Small intestine (tissue), 7 donors: ENCODE measurements at regions not wholly inside any gene's neighbourhood (a gene's known extent, or its start where the extent isn't known, plus 50 kb on each side); places are given as distances from the start of the nearest gene placed in this dataset.
A peak's percentile ranks its signal among the peaks of the same experiment; 100 is the strongest.

Source experiments
- DNase-seq, 2 donors: peaks; one replicate each; pipeline versions ENCODE4 v3.0.0 to v3.0.0-alpha.2; 2013
- FAIRE-seq: peaks from 2 replicates; lab custom pipeline; 2012; peaks lifted over from hg19 to GRCh38; lab: Jason Lieb, UNC
- H3K27ac ChIP-seq, 3 donors: one replicate each; pipeline ENCODE4 v1.5.1; 2013; ENCODE audit warnings: low read length in 2 of 3, mild to moderate bottlenecking in 2 of 3, control low read depth in 1 of 3, inconsistent platforms in 1 of 3, low read depth in 1 of 3, moderate library complexity in 1 of 3
- H3K27me3 ChIP-seq, 3 donors: one replicate each; pipeline ENCODE4 v1.6.1; 2013; ENCODE audit warnings: low read length in 3 of 3, inconsistent platforms in 1 of 3; ENCODE audit not compliant: control insufficient read depth in 3 of 3, insufficient read depth in 3 of 3
- H3K36me3 ChIP-seq, 3 donors: one replicate each; pipeline ENCODE4 v1.6.1; 2013; ENCODE audit warnings: low read length in 3 of 3, inconsistent platforms in 1 of 3, low read depth in 1 of 3, mild to moderate bottlenecking in 1 of 3, moderate library complexity in 1 of 3; ENCODE audit not compliant: control insufficient read depth in 3 of 3, insufficient read depth in 2 of 3
- H3K4me1 ChIP-seq, 3 donors: one replicate each; pipeline ENCODE4 v1.6.1; 2013; ENCODE audit warnings: low read length in 2 of 3, inconsistent platforms in 1 of 3, low read depth in 1 of 3, mild to moderate bottlenecking in 1 of 3, moderate library complexity in 1 of 3; ENCODE audit not compliant: control insufficient read depth in 3 of 3, insufficient read depth in 2 of 3
- H3K4me3 ChIP-seq, 3 donors: one replicate each; pipeline ENCODE4 v1.5.1; 2013; ENCODE audit warnings: low read length in 3 of 3, control low read depth in 1 of 3, inconsistent platforms in 1 of 3, low read depth in 1 of 3, mild to moderate bottlenecking in 1 of 3, moderate library complexity in 1 of 3
- H3K9me3 ChIP-seq, 2 donors: one replicate each; pipeline ENCODE4 v1.6.1; 2013; ENCODE audit warnings: low read depth in 1 of 2, low read length in 1 of 2; ENCODE audit not compliant: control insufficient read depth in 2 of 2, insufficient read depth in 1 of 2
- WGBS, 3 donors: extraction: QIAGEN DNeasy Blood & Tissue Kit; methylation state at CpG; one replicate each; pipeline ENCODE4 v1.1.7; 2013; 5-methylcytosine and 5-hydroxymethylcytosine counted together
- donor health status: healthy with polysubstance abuse.
- donor health status: control.
- donor health status: control.
- donor health status: Bipolar disorder and iron deficiency.
- donor health status: healthy.

- Histone ChIP-seq H3K36me3 (no peaks in the 10 kb centered on the region), H3K27me3 (peaks cover 0 to 4% (median 0%) of the 10 kb centered on the region in 3 donors), H3K27ac (no peak overlapping the region), H3K9me3 (peaks cover 0 to 10% of the 10 kb centered on the region in 2 donors), H3K4me1 (no peaks in the 10 kb centered on the region), H3K4me3 (no peak overlapping the region)
- DNase-seq (no peak), FAIRE-seq (no peak)
- 87 to 92% (median 90%) methylated on average over 12 of the region's 12 CpGs for WGBS, 3 donors
Observed at GRCh38 chr7:132683896-132684690, 107.8 kb upstream of the PLXNA4 start.

DNA sequence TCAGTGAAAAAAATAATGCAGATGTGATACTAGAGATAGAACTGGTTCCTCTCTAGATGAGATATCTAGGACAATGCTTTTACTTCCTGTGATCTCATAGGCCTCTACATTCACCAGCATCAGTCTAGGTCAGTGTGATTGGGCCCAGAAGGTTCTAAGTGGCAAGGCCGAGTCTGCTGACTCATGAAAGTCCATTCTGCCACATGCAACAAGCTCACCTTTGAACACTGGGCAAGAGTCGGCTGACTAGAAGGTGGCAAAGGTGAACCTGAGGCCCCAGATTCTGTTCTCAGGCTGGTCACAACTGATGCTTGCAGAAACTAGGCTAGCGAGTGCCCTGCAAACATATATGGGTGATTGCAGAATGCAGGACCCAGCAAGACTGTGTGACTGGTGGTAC, 105.7 kb upstream of the PLXNA4 start:
- Histone ChIP-seq H3K27ac (peak overlapping the region in 1 of 3 donors; percentile 1), H3K4me3 (no peak overlapping the region), H3K4me1 (no peaks in the 10 kb centered on the region), H3K9me3 (peaks cover 0 to 6% of the 10 kb centered on the region in 2 donors), H3K36me3 (no peaks in the 10 kb centered on the region), H3K27me3 (no peaks in the 10 kb centered on the region)
- 67 to 87% (median 67%) methylated on average over 3 of the region's 3 CpGs for WGBS, 3 donors
- FAIRE-seq, result no peak
- peak; percentile 40 to 62 for DNase-seq

GRCh38 chr7:132680590-132680989, 104.3 kb upstream of the PLXNA4 start:
- no peaks in the 10 kb centered on the region for H3K27me3 ChIP-seq
- DNase-seq, result no peak
- H3K9me3 ChIP-seq, result no peaks in the 10 kb centered on the region
- H3K4me1 ChIP-seq, result no peaks in the 10 kb centered on the region
- H3K36me3 ChIP-seq, result no peaks in the 10 kb centered on the region
- no peak overlapping the region for H3K4me3 ChIP-seq
- H3K27ac ChIP-seq, result no peak overlapping the region
- no peak for FAIRE-seq

DNA sequence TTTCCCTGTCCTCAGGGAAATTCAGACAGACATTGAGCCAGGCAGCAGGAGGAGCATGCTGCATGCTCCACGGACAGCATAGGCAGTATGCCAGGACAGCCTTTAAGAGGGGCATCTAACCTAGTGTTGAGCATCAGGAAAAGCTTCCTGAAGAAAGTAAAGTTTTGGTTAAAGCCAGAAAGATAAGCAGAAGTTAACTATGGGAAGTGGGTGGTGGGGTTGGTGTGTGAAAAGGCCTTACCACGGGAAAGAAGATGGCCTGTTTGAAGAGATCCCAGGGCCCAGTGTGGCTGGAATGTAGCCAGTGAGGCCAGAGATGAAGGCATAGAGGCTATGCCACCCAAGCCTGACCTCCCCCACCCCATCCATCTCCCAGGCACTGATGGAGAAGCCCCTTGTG, 102.4 kb upstream of the PLXNA4 start:
- DNase-seq (no peak), FAIRE-seq (no peak)
- WGBS, 3 donors, result 68 to 79% (median 71%) methylated on average over 2 of the region's 2 CpGs
- Histone ChIP-seq H3K4me1 (no peaks in the 10 kb centered on the region), H3K4me3 (no peak overlapping the region), H3K9me3 (no peaks in the 10 kb centered on the region), H3K27me3 (no peaks in the 10 kb centered on the region), H3K36me3 (no peaks in the 10 kb centered on the region), H3K27ac (no peak overlapping the region)

GRCh38 chr7:132677918-132678317, 101.6 kb upstream of the PLXNA4 start:
- H3K4me3 ChIP-seq, result no peak overlapping the region
- no peaks in the 10 kb centered on the region for H3K27me3 ChIP-seq
- DNase-seq (no peak), FAIRE-seq (no peak)
- WGBS, 3 donors, result 78 to 83% (median 81%) methylated on average over 5 of the region's 5 CpGs
- no peak overlapping the region for H3K27ac ChIP-seq
- H3K36me3 ChIP-seq, result no peaks in the 10 kb centered on the region
- H3K9me3 ChIP-seq, result no peaks in the 10 kb centered on the region
- H3K4me1 ChIP-seq, result no peaks in the 10 kb centered on the region

GRCh38 chr7:132672200-132672990, 96.1 kb upstream of the PLXNA4 start:
- Histone ChIP-seq H3K27ac (no peak overlapping the region), H3K36me3 (no peaks in the 10 kb centered on the region), H3K9me3 (peaks cover 0 to 4% of the 10 kb centered on the region in 2 donors), H3K4me3 (no peak overlapping the region), H3K4me1 (peaks cover 0 to 25% (median 0%) of the 10 kb centered on the region in 3 donors), H3K27me3 (peaks cover 0 to 2% (median 0%) of the 10 kb centered on the region in 3 donors)
- WGBS, 3 donors, result 87 to 92% (median 88%) methylated on average over 9 of the region's 9 CpGs
- FAIRE-seq (no peak), DNase-seq (no peak)

DNA sequence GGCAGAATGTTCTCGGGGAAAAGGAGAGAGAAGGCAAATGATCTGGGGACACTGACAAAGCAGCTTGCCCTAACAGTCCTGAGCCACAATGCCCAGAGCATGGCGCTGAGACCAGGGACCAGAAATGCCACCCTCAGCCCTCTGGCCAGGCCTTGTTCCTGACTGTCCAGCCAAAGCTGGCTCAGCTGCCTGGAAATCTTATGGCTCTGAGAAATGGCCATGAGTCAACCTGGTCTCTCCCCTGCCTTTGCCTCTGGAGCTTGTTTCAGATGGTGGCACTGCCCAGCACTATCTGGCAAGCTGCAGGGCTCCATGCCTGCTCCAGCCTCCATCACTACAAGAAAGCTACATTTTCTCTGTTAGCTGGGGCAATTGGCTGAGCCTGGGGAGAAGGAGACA, 90.5 kb upstream of the PLXNA4 start:
- FAIRE-seq, result no peak
- Histone ChIP-seq H3K36me3 (no peaks in the 10 kb centered on the region), H3K27ac (peak overlapping the region in 1 of 3 donors; percentile 67), H3K9me3 (peaks cover 0 to 4% of the 10 kb centered on the region in 2 donors), H3K27me3 (no peaks in the 10 kb centered on the region), H3K4me3 (no peak overlapping the region), H3K4me1 (peaks cover 0 to 31% (median 0%) of the 10 kb centered on the region in 3 donors)
- DNase-seq, result no peak
- WGBS, 3 donors, result 92 to 98% (median 96%) methylated on average over 2 of the region's 2 CpGs

- H3K4me3 ChIP-seq, result no peak overlapping the region
- H3K27ac ChIP-seq, result peak overlapping the region in 1 of 3 donors; percentile 68
- no peaks in the 10 kb centered on the region for H3K27me3 ChIP-seq
- peaks cover 0 to 4% of the 10 kb centered on the region in 2 donors for H3K9me3 ChIP-seq
- FAIRE-seq (no peak), DNase-seq (peak; percentile 38 to 81)
- WGBS, 3 donors, result 55 to 61% (median 56%) methylated on average over 3 of the region's 3 CpGs
- H3K36me3 ChIP-seq, result no peaks in the 10 kb centered on the region
- peaks cover 0 to 31% (median 0%) of the 10 kb centered on the region in 3 donors for H3K4me1 ChIP-seq
Observed at GRCh38 chr7:132666071-132666773, 90.0 kb upstream of the PLXNA4 start.
